ENCODE measurements at regions not wholly inside any gene's neighbourhood (a gene's known extent, or its start where the extent isn't known, plus 50 kb on each side); places are given as distances from the start of the nearest gene placed in this dataset.
"Not testable (repeated sequence)": the region's sequence is repeated elsewhere in the genome, so short reads cannot be mapped to it uniquely, and the experiment has no call there.

DNA sequence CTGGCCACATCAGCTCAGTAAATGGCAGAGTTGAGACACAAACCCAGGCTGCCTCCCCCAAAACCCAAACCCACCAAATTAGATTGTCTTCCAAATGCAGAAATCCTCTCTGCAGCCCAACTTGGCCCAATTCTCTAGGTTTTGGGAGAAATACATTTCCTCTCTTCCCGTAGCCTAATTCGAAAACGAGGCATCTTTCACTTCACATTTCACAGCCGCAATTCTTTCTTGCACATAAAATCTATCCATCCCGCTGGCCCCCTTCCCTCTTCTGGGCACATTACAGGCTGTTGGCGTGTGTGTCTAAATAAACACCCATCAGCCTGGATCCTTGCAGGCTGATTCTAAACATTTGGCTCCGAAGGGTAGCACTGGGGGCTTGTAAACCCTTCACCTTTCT lies 83.8 kb upstream of the VRK1 start:
- TF ChIP-seq EGR1 (IDR thresholded peaks at IDR 0.05; ENCODE audit: low read depth in 2 of 2) (no peak), FOXA2 (IDR thresholded peaks at IDR 0.05) (no peak), HNF4G (IDR thresholded peaks at IDR 0.05) (no peak)
- Histone ChIP-seq H3K9ac (ENCODE audit: low read depth in 1 of 2, low read length in 2 of 2) (no peak overlapping the region), H3K27ac (ENCODE audit: low read depth in 1 of 2, low read length in 2 of 2) (no peak overlapping the region), H3K4me1 (ENCODE audit: control insufficient read depth in 4 of 4, insufficient read depth in 4 of 4, low read length in 3 of 4) (no peaks in the 10 kb centered on the region), H3K27me3 (ENCODE audit: control insufficient read depth in 4 of 4, insufficient read depth in 4 of 4, low read length in 3 of 4) (no peaks in the 10 kb centered on the region), H3K4me3 (ENCODE audit: low read depth in 1 of 3, low read length in 3 of 3) (no peak overlapping the region), H3K36me3 (ENCODE audit: control insufficient read depth in 4 of 4, insufficient read depth in 3 of 4, low read depth in 1 of 4, low read length in 3 of 4) (no peaks in the 10 kb centered on the region), H3K9me3 (ENCODE audit: control insufficient read depth in 4 of 4, low read length in 3 of 4) (no peaks in the 10 kb centered on the region)
- no peak for DNase-seq (ENCODE audit: low spot score)
- 66% methylated on average over 7 of the region's 7 CpGs for WGBS

DNA sequence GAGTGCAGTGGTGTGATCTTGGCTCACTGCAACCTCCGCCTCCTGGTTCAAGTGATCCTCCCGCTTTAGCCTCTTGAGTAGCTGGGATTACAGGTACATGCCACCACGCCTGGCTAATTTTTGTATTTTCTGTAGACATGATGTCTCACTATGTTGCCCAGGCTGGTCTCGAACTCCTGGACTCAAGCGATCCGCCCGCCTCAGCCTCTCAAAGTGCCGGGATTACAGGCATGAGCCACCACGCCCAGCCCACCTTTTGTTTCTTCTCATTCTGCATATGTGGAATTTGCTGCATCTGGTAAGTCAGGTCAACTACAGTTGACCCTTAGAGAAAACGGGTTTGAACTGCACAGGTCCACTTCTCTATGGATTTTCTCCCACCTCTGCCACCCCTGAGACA lies 82.6 kb upstream of the VRK1 start:
- DNase-seq (ENCODE audit: low spot score); H3K27ac ChIP-seq (ENCODE audit: low read depth in 1 of 2, low read length in 2 of 2); H3K4me3 ChIP-seq (ENCODE audit: low read depth in 1 of 3, low read length in 3 of 3); H3K36me3 ChIP-seq (ENCODE audit: control insufficient read depth in 4 of 4, insufficient read depth in 3 of 4, low read depth in 1 of 4, low read length in 3 of 4); H3K9ac ChIP-seq (ENCODE audit: low read depth in 1 of 2, low read length in 2 of 2); H3K4me1 ChIP-seq (ENCODE audit: control insufficient read depth in 4 of 4, insufficient read depth in 4 of 4, low read length in 3 of 4); H3K9me3 ChIP-seq (ENCODE audit: control insufficient read depth in 4 of 4, low read length in 3 of 4); H3K27me3 ChIP-seq (ENCODE audit: control insufficient read depth in 4 of 4, insufficient read depth in 4 of 4, low read length in 3 of 4): not testable (repeated sequence)
- WGBS, result 81% methylated on average over 10 of the region's 10 CpGs

DNA sequence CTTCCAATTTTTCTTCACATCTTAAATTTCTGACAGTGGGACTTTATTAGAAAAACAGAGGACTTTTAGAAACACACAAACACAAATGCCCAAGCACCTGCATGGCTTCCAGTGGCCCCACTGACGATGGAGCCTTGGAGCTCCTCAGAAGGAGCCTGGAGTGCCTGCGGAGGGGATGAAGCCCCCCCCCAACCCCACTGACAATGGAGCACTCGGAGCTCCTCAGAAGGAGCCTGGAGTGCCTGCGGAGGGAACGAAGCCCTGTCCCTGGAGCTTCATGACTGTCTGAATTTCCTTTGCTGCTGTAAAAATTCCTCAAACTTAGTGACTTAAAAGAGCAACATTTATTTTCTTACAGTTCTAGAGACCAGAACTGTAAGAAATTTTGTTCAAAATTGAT lies 80.1 kb upstream of the VRK1 start:
- Histone ChIP-seq H3K9ac (ENCODE audit: low read depth in 1 of 2, low read length in 2 of 2) (no peak overlapping the region), H3K27me3 (ENCODE audit: control insufficient read depth in 4 of 4, insufficient read depth in 4 of 4, low read length in 3 of 4) (no peaks in the 10 kb centered on the region), H3K4me1 (ENCODE audit: control insufficient read depth in 4 of 4, insufficient read depth in 4 of 4, low read length in 3 of 4) (no peaks in the 10 kb centered on the region), H3K4me3 (ENCODE audit: low read depth in 1 of 3, low read length in 3 of 3) (no peak overlapping the region), H3K9me3 (ENCODE audit: control insufficient read depth in 4 of 4, low read length in 3 of 4) (no peaks in the 10 kb centered on the region), H3K27ac (ENCODE audit: low read depth in 1 of 2, low read length in 2 of 2) (no peak overlapping the region), H3K36me3 (ENCODE audit: control insufficient read depth in 4 of 4, insufficient read depth in 3 of 4, low read depth in 1 of 4, low read length in 3 of 4) (no peaks in the 10 kb centered on the region)
- no peak for DNase-seq (ENCODE audit: low spot score)
- WGBS, result 85% methylated on average over 5 of the region's 5 CpGs
- TF ChIP-seq, protein P1, sequence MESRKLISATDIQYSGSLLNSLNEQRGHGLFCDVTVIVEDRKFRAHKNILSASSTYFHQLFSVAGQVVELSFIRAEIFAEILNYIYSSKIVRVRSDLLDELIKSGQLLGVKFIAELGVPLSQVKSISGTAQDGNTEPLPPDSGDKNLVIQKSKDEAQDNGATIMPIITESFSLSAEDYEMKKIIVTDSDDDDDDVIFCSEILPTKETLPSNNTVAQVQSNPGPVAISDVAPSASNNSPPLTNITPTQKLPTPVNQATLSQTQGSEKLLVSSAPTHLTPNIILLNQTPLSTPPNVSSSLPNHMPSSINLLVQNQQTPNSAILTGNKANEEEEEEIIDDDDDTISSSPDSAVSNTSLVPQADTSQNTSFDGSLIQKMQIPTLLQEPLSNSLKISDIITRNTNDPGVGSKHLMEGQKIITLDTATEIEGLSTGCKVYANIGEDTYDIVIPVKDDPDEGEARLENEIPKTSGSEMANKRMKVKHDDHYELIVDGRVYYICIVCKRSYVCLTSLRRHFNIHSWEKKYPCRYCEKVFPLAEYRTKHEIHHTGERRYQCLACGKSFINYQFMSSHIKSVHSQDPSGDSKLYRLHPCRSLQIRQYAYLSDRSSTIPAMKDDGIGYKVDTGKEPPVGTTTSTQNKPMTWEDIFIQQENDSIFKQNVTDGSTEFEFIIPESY (IDR thresholded peaks at IDR 0.05), result no peak
- TF ChIP-seq RXRA (IDR thresholded peaks at IDR 0.05) (no peak), RAD21 (IDR thresholded peaks at IDR 0.05) (no peak), EGR1 (IDR thresholded peaks at IDR 0.05; ENCODE audit: low read depth in 2 of 2) (no peak), NR2F2 (IDR thresholded peaks at IDR 0.05) (no peak), HNF4G (IDR thresholded peaks at IDR 0.05) (no peak), JUND (IDR thresholded peaks at IDR 0.05) (no peak), GABPA (IDR thresholded peaks at IDR 0.05 in 1 of 2, conservative IDR thresholded peaks at IDR 0.05 in 1 of 2) (no peak), FOXA2 (IDR thresholded peaks at IDR 0.05) (no peak), HNF4A (conservative IDR thresholded peaks at IDR 0.05) (no peak), TAF1 (conservative IDR thresholded peaks at IDR 0.05) (no peak), FOXA1 (IDR thresholded peaks at IDR 0.05) (no peak), YY1 (IDR thresholded peaks at IDR 0.05) (no peak), SP1 (IDR thresholded peaks at IDR 0.05) (no peak)
- TF ChIP-seq, protein P2, sequence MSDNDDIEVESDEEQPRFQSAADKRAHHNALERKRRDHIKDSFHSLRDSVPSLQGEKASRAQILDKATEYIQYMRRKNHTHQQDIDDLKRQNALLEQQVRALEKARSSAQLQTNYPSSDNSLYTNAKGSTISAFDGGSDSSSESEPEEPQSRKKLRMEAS (IDR thresholded peaks at IDR 0.05), result no peak
- TF ChIP-seq, protein P3, sequence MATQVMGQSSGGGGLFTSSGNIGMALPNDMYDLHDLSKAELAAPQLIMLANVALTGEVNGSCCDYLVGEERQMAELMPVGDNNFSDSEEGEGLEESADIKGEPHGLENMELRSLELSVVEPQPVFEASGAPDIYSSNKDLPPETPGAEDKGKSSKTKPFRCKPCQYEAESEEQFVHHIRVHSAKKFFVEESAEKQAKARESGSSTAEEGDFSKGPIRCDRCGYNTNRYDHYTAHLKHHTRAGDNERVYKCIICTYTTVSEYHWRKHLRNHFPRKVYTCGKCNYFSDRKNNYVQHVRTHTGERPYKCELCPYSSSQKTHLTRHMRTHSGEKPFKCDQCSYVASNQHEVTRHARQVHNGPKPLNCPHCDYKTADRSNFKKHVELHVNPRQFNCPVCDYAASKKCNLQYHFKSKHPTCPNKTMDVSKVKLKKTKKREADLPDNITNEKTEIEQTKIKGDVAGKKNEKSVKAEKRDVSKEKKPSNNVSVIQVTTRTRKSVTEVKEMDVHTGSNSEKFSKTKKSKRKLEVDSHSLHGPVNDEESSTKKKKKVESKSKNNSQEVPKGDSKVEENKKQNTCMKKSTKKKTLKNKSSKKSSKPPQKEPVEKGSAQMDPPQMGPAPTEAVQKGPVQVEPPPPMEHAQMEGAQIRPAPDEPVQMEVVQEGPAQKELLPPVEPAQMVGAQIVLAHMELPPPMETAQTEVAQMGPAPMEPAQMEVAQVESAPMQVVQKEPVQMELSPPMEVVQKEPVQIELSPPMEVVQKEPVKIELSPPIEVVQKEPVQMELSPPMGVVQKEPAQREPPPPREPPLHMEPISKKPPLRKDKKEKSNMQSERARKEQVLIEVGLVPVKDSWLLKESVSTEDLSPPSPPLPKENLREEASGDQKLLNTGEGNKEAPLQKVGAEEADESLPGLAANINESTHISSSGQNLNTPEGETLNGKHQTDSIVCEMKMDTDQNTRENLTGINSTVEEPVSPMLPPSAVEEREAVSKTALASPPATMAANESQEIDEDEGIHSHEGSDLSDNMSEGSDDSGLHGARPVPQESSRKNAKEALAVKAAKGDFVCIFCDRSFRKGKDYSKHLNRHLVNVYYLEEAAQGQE (IDR thresholded peaks at IDR 0.05), result no peak
- TF ChIP-seq, protein P4, sequence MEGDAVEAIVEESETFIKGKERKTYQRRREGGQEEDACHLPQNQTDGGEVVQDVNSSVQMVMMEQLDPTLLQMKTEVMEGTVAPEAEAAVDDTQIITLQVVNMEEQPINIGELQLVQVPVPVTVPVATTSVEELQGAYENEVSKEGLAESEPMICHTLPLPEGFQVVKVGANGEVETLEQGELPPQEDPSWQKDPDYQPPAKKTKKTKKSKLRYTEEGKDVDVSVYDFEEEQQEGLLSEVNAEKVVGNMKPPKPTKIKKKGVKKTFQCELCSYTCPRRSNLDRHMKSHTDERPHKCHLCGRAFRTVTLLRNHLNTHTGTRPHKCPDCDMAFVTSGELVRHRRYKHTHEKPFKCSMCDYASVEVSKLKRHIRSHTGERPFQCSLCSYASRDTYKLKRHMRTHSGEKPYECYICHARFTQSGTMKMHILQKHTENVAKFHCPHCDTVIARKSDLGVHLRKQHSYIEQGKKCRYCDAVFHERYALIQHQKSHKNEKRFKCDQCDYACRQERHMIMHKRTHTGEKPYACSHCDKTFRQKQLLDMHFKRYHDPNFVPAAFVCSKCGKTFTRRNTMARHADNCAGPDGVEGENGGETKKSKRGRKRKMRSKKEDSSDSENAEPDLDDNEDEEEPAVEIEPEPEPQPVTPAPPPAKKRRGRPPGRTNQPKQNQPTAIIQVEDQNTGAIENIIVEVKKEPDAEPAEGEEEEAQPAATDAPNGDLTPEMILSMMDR (IDR thresholded peaks at IDR 0.05; ENCODE audit: low read depth, low read length, missing input control), result no peak
- TF ChIP-seq, protein P5, sequence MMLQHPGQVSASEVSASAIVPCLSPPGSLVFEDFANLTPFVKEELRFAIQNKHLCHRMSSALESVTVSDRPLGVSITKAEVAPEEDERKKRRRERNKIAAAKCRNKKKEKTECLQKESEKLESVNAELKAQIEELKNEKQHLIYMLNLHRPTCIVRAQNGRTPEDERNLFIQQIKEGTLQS (IDR thresholded peaks at IDR 0.05), result no peak
